ENCODE measurements at regions not wholly inside any gene's neighbourhood (a gene's known extent, or its start where the extent isn't known, plus 50 kb on each side); places are given as distances from the start of the nearest gene placed in this dataset.
A peak's percentile ranks its signal among the peaks of the same experiment; 100 is the strongest.
"Not testable (repeated sequence)": the region's sequence is repeated elsewhere in the genome, so short reads cannot be mapped to it uniquely, and the experiment has no call there.

- no peak for DNase-seq
Observed at GRCh38 chr14:39505812-39506211, 73.6 kb upstream of the FBXO33 start.

GRCh38 chr14:39500253-39500652 is 68.0 kb upstream of the FBXO33 start:
- no peak for DNase-seq

- no peak for DNase-seq
Observed at GRCh38 chr14:39499514-39499913, 67.3 kb upstream of the FBXO33 start.

GRCh38 chr14:39497677-39498076 is 65.4 kb upstream of the FBXO33 start:
- not testable (repeated sequence) for DNase-seq

- no peak for DNase-seq
Observed at GRCh38 chr14:39492267-39492666, 60.0 kb upstream of the FBXO33 start.

- DNase-seq, result peak in 1 of 5 experiments; percentile 13
Observed at GRCh38 chr14:39491134-39491571, 58.9 kb upstream of the FBXO33 start.

GRCh38 chr14:39488600-39488999 is 56.4 kb upstream of the FBXO33 start:
- no peak for DNase-seq

GRCh38 chr14:39483682-39484081 is 51.4 kb upstream of the FBXO33 start:
- DNase-seq, result no peak
